Gastroesophageal sphincter (tissue), 4 donors: ENCODE measurements at regions not wholly inside any gene's neighbourhood (a gene's known extent, or its start where the extent isn't known, plus 50 kb on each side); places are given as distances from the start of the nearest gene placed in this dataset.
A peak's percentile ranks its signal among the peaks of the same experiment; 100 is the strongest.

ENCODE experiments used
- ATAC-seq: fragments of 150-250 bp; one replicate; pipeline ENCODE4 v1.9.1; 2016; ENCODE audit warnings: mild to moderate bottlenecking, moderate library complexity
- H3K27ac ChIP-seq, 4 donors: fragments of 200-600 bp; sonication (generic) in 3 of 4; 1 replicate in 3 of 4; 2 replicates in 1 of 4; pipeline ENCODE4 v1.5.1; 2016 to 2019
- H3K27me3 ChIP-seq: fragments of 200-600 bp; sonication (generic); one replicate; pipeline ENCODE4 v1.5.1; 2019
- H3K36me3 ChIP-seq, 2 donors: fragments of 200-600 bp; sonication (generic); one replicate each; pipeline ENCODE4 v1.5.1; 2019; ENCODE audit warnings: control low read depth in 1 of 2
- H3K4me1 ChIP-seq, 3 donors: fragments of 200-600 bp; sonication (generic); 1 replicate in 2 of 3; 2 replicates in 1 of 3; pipeline ENCODE4 v1.5.1; 2016 to 2019; ENCODE audit warnings: control low read depth in 2 of 3
- H3K4me3 ChIP-seq, 2 donors: fragments of 200-600 bp; sonication (generic); one replicate each; pipeline ENCODE4 v1.5.1; 2019; ENCODE audit warnings: mild to moderate bottlenecking in 1 of 2, moderate library complexity in 1 of 2
- H3K9me3 ChIP-seq, 3 donors: fragments of 200-600 bp; sonication (generic); one replicate each; pipeline ENCODE4 v1.5.1; 2017 to 2019; ENCODE audit warnings: control low read depth in 2 of 3
- EP300 ChIP-seq: sonication (generic); formaldehyde crosslinking; IDR thresholded peaks from one replicate; pipeline ENCODE4 v1.6.1; 2017; ENCODE audit warnings: antibody characterized with exemption, mild to moderate bottlenecking
- POLR2A ChIP-seq, 2 donors: fragments of 450-650 bp; IDR thresholded peaks; one replicate each; pipeline ENCODE4 v1.6.1; 2017; ENCODE audit warnings: antibody characterized with exemption in 2 of 2, mild to moderate bottlenecking in 2 of 2, moderate library complexity in 1 of 2
- POLR2AphosphoS5 ChIP-seq: sonication (generic); formaldehyde crosslinking; IDR thresholded peaks from one replicate; pipeline ENCODE4 v1.6.1; 2017; ENCODE audit warnings: antibody characterized with exemption
- WGBS, 2 donors: methylation state at CpG; one replicate each; pipeline ENCODE4 v1.1.5; 2018; ENCODE audit warnings: low coverage in 1 of 2; 5-methylcytosine and 5-hydroxymethylcytosine counted together
- TF ChIP-seq, protein P1 (sequence below), 4 experiments: fragments of 200-600 bp in 2 of 4; fragments of 450-650 bp in 2 of 4; sonication (generic) in 1 of 4; IDR thresholded peaks; one replicate each; pipeline ENCODE4 v1.5.1; 2017 to 2019; ENCODE audit warnings: antibody characterized with exemption in 4 of 4, mild to moderate bottlenecking in 2 of 4, moderate library complexity in 2 of 4

GRCh38 chr22:44617828-44618227, 84.2 kb upstream of the PRR5 start:
- WGBS, 2 donors, result 89 to 100% methylated on average over 2 to 4 of the region's 4 CpGs
- H3K4me3 ChIP-seq, result no peak overlapping the region
- peaks cover 44% of the 10 kb centered on the region for H3K27me3 ChIP-seq
- no peaks in the 10 kb centered on the region for H3K36me3 ChIP-seq
- peaks cover 0 to 25% (median 0%) of the 10 kb centered on the region in 3 donors for H3K9me3 ChIP-seq
- H3K27ac ChIP-seq, result no peak overlapping the region
- H3K4me1 ChIP-seq, result peaks cover 0 to 12% (median 0%) of the 10 kb centered on the region in 3 donors
- no peak for ATAC-seq
- TF ChIP-seq EP300, result no peak
- no peak for TF ChIP-seq POLR2AphosphoS5
- TF ChIP-seq, protein P1, sequence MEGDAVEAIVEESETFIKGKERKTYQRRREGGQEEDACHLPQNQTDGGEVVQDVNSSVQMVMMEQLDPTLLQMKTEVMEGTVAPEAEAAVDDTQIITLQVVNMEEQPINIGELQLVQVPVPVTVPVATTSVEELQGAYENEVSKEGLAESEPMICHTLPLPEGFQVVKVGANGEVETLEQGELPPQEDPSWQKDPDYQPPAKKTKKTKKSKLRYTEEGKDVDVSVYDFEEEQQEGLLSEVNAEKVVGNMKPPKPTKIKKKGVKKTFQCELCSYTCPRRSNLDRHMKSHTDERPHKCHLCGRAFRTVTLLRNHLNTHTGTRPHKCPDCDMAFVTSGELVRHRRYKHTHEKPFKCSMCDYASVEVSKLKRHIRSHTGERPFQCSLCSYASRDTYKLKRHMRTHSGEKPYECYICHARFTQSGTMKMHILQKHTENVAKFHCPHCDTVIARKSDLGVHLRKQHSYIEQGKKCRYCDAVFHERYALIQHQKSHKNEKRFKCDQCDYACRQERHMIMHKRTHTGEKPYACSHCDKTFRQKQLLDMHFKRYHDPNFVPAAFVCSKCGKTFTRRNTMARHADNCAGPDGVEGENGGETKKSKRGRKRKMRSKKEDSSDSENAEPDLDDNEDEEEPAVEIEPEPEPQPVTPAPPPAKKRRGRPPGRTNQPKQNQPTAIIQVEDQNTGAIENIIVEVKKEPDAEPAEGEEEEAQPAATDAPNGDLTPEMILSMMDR (IDR thresholded peaks at IDR 0.05), result no peak
- TF ChIP-seq POLR2A (IDR thresholded peaks at IDR 0.05), result no peak

DNA sequence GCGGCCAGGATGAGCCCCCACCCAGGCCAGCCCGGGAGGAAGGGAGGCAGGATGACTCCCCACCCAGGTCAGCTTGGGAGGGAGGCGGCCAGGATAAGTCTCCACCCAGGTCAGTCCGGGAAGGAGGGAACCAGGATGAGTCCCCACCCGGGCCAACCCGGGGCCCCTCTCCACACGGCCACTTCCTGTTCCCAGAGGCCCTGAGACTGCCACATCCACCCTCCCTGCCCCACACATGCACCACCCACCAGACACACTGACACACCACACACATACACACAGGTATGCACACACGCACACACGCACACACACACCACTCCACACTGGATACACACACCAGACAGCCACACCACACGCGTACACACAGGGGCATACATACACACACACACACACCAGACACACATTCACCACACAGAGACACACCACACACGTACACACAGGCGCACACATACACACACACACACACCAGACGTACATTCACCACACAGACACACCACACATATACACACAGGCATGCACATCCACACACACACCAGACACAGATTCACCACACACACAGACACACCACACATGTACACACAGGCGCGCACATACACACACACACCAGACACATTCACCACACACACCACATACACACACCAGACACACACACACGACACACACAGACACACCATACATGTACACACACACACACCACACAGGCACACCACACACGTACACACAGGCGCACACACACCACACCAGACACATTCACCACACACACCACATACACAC, 84.9 kb upstream of the PRR5 start:
- WGBS, 2 donors, result 63 to 80% methylated on average over 6 to 11 of the region's 19 CpGs
- Histone ChIP-seq H3K9me3 (peaks cover 0 to 32% (median 0%) of the 10 kb centered on the region in 3 donors), H3K36me3 (no peaks in the 10 kb centered on the region), H3K4me1 (peaks cover 0 to 12% (median 0%) of the 10 kb centered on the region in 3 donors), H3K27ac (no peak overlapping the region), H3K4me3 (no peak overlapping the region), H3K27me3 (peaks cover 42% of the 10 kb centered on the region)
- no peak for TF ChIP-seq EP300
- no peak for TF ChIP-seq POLR2AphosphoS5
- TF ChIP-seq, protein P1 (IDR thresholded peaks at IDR 0.05), result no peak
- no peak for TF ChIP-seq POLR2A (IDR thresholded peaks at IDR 0.05)
- ATAC-seq, result peak; percentile 27

DNA sequence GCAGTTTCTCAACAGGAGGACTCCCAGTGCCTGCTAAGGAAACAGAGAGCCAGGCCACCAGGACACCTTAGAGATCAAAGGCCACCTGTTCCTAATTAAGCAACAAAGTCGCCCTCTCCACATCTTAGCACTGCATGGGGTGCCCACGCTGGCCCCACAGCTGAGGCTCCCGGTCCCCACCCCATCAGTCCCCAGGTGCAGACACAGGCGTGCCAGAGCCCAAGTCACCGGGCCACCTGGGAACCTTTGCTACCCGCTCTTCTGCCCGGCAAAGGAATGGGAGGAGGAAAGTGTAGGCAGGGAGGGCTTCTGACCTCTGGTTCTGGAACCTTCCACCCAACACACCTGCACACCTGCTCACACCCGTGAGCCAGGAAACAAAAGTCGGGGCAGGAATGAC, 85.5 kb upstream of the PRR5 start:
- H3K4me3 ChIP-seq, result no peak overlapping the region
- TF ChIP-seq POLR2A (IDR thresholded peaks at IDR 0.05) (no peak), EP300 (no peak), POLR2AphosphoS5 (no peak)
- TF ChIP-seq, protein P1 (IDR thresholded peaks at IDR 0.05), result no peak
- peaks cover 36% of the 10 kb centered on the region for H3K27me3 ChIP-seq
- peaks cover 0 to 12% (median 0%) of the 10 kb centered on the region in 3 donors for H3K4me1 ChIP-seq
- H3K36me3 ChIP-seq, result no peaks in the 10 kb centered on the region
- 93% methylated on average over 2 of the region's 9 CpGs; no CpG with 5 or more reads in 1 of the 2 donors for WGBS, 2 donors
- peaks cover 0 to 38% (median 0%) of the 10 kb centered on the region in 3 donors for H3K9me3 ChIP-seq
- H3K27ac ChIP-seq, result no peak overlapping the region
- ATAC-seq, result no peak

DNA sequence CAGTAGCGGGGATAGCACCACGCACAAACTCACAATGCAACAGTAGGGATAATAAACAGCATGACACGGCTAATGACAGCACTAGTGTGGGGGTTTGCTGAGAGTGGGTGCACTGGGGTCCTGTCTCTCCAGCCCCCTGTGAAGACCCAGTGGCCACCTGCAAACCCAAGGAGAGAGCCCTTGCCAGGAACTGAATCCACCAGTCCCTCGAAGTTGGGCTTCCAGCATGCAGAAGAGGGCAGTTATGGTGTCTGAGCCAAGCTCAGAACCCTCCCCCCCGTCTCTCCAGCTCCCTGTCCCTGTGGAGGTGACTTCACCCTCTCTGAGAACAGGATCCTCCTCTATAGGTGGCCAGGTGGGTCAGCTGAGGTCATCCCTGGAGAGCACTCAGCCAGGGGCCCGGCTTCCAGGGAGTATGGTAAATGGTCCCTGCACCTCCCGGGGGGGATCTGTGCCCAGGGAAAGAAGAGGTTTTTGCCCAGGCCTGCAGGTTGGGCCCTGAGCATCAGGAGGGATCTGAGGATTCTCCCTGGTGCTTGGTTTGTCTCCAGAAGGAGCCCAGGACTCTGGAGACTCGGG, 86.3 kb upstream of the PRR5 start:
- ATAC-seq, result no peak
- WGBS, 2 donors, result 81% methylated on average over 5 of the region's 8 CpGs; no CpG with 5 or more reads in 1 of the 2 donors
- no peak overlapping the region for H3K4me3 ChIP-seq

More for the DNA sequence above, 86.3 kb upstream of the PRR5 start:
- Histone ChIP-seq H3K4me1 (peaks cover 0 to 11% (median 0%) of the 10 kb centered on the region in 3 donors), H3K36me3 (no peaks in the 10 kb centered on the region), H3K27ac (no peak overlapping the region), H3K9me3 (peaks cover 0 to 46% (median 0%) of the 10 kb centered on the region in 3 donors), H3K27me3 (peaks cover 28% of the 10 kb centered on the region)
- TF ChIP-seq EP300, result no peak
- TF ChIP-seq POLR2A (IDR thresholded peaks at IDR 0.05), result no peak
- no peak for TF ChIP-seq POLR2AphosphoS5
- TF ChIP-seq, protein P1 (IDR thresholded peaks at IDR 0.05), result no peak
